Osteoblast (primary cell): ENCODE measurements at regions not wholly inside any gene's neighbourhood (a gene's known extent, or its start where the extent isn't known, plus 50 kb on each side); places are given as distances from the start of the nearest gene placed in this dataset.
"Not testable (repeated sequence)": the region's sequence is repeated elsewhere in the genome, so short reads cannot be mapped to it uniquely, and the experiment has no call there.

Source experiments
- DNase-seq: peaks from one replicate; pipeline ENCODE4 v3.0.0; 2011; ENCODE audit warnings: low spot score, mixed read lengths; ENCODE audit not compliant: insufficient read length; ENCODE audit errors: missing footprints
- H2AFZ ChIP-seq: 2 replicates; pipeline ENCODE4 v1.6.0; 2011; ENCODE audit warnings: mild to moderate bottlenecking, low read length
- H3K27ac ChIP-seq: 2 replicates; pipeline ENCODE4 v1.5.1; 2011; ENCODE audit warnings: mild to moderate bottlenecking, low read depth, low read length, moderate library complexity
- H3K27me3 ChIP-seq: 2 replicates; pipeline ENCODE4 v1.6.0; 2012; ENCODE audit warnings: mild to moderate bottlenecking, control low read depth, inconsistent platforms, low read length, moderate library complexity; ENCODE audit not compliant: insufficient read depth
- H3K36me3 ChIP-seq: 2 replicates; pipeline ENCODE4 v1.5.1; 2011; ENCODE audit warnings: mild to moderate bottlenecking, low read length, control low read depth, moderate library complexity; ENCODE audit not compliant: insufficient read depth
- H3K4me1 ChIP-seq: 2 replicates; pipeline ENCODE4 v1.5.1; 2011; ENCODE audit warnings: mild to moderate bottlenecking, low read length, control low read depth, moderate library complexity; ENCODE audit not compliant: insufficient read depth
- H3K4me2 ChIP-seq: 2 replicates; pipeline ENCODE4 v1.6.0; 2011; ENCODE audit warnings: mild to moderate bottlenecking, low read length; ENCODE audit not compliant: insufficient read depth
- H3K4me3 ChIP-seq: fragments of 200-600 bp; sonication (generic); 3 replicates; pipeline ENCODE4 v1.5.1; 2012; ENCODE audit warnings: mild to moderate bottlenecking, low read length, inconsistent platforms; ENCODE audit not compliant: insufficient read depth
- H3K79me2 ChIP-seq: 2 replicates; pipeline ENCODE4 v1.6.0; 2012; ENCODE audit warnings: mild to moderate bottlenecking, low read length, control low read depth, inconsistent platforms; ENCODE audit not compliant: insufficient read depth
- H3K9me3 ChIP-seq: 2 replicates; pipeline ENCODE4 v1.5.1; 2011; ENCODE audit warnings: low read depth, low read length, control low read depth
- H4K20me1 ChIP-seq: 2 replicates; pipeline ENCODE4 v1.6.0; 2012; ENCODE audit warnings: mild to moderate bottlenecking, low read length, control low read depth; ENCODE audit not compliant: insufficient read depth
- CTCF ChIP-seq: IDR thresholded peaks from 2 replicates; pipeline ENCODE4 v1.5.1; 2011; ENCODE audit warnings: mild to moderate bottlenecking, low read depth, low read length, moderate library complexity; ENCODE audit errors: extremely low read depth

- not testable (repeated sequence) for H3K27ac ChIP-seq, H3K4me2 ChIP-seq, H3K36me3 ChIP-seq, H3K4me3 ChIP-seq, H3K9me3 ChIP-seq, H3K27me3 ChIP-seq, H3K4me1 ChIP-seq, H4K20me1 ChIP-seq, H3K79me2 ChIP-seq, DNase-seq, H2AFZ ChIP-seq
These were observed 299.2 kb upstream of the ADGRL2 start for GRCh38 chr1:81501485-81501884.

GRCh38 chr1:81499487-81499886 lies 301.2 kb upstream of the ADGRL2 start:
- H3K27me3 ChIP-seq, result no peaks in the 10 kb centered on the region
- TF ChIP-seq CTCF, result no peak
- H3K79me2 ChIP-seq, result no peaks in the 10 kb centered on the region
- no peak overlapping the region for H3K4me3 ChIP-seq
- no peak overlapping the region for H3K4me2 ChIP-seq
- no peaks in the 10 kb centered on the region for H3K36me3 ChIP-seq
- no peaks in the 10 kb centered on the region for H4K20me1 ChIP-seq
- no peaks in the 10 kb centered on the region for H3K9me3 ChIP-seq
- H3K27ac ChIP-seq, result no peak overlapping the region
- H2AFZ ChIP-seq, result no peak overlapping the region
- DNase-seq, result no peak
- no peaks in the 10 kb centered on the region for H3K4me1 ChIP-seq

GRCh38 chr1:81498471-81499462 lies 302.0 kb upstream of the ADGRL2 start:
- H2AFZ ChIP-seq, result no peak overlapping the region
- H3K4me3 ChIP-seq, result no peak overlapping the region
- TF ChIP-seq CTCF, result no peak
- H3K27me3 ChIP-seq, result no peaks in the 10 kb centered on the region
- H3K4me2 ChIP-seq, result no peak overlapping the region
- no peak for DNase-seq
- no peaks in the 10 kb centered on the region for H3K9me3 ChIP-seq
- no peaks in the 10 kb centered on the region for H4K20me1 ChIP-seq
- no peak overlapping the region for H3K27ac ChIP-seq
- H3K36me3 ChIP-seq, result no peaks in the 10 kb centered on the region
- H3K79me2 ChIP-seq, result no peaks in the 10 kb centered on the region
- no peaks in the 10 kb centered on the region for H3K4me1 ChIP-seq

GRCh38 chr1:81496349-81496748 lies 304.4 kb upstream of the ADGRL2 start:
- Histone ChIP-seq H3K4me3 (no peak overlapping the region), H3K36me3 (no peaks in the 10 kb centered on the region), H3K79me2 (no peaks in the 10 kb centered on the region), H3K27ac (no peak overlapping the region), H3K4me1 (no peaks in the 10 kb centered on the region), H4K20me1 (no peaks in the 10 kb centered on the region), H3K27me3 (no peaks in the 10 kb centered on the region), H3K4me2 (no peak overlapping the region), H2AFZ (no peak overlapping the region), H3K9me3 (no peaks in the 10 kb centered on the region)
- no peak for TF ChIP-seq CTCF
- no peak for DNase-seq
